Body of pancreas (tissue), 4 donors: ENCODE measurements at regions not wholly inside any gene's neighbourhood (a gene's known extent, or its start where the extent isn't known, plus 50 kb on each side); places are given as distances from the start of the nearest gene placed in this dataset.

Experiments
- CTCF ChIP-seq, 7 experiments: fragments of 450-650 bp in 4 of 7; fragments of 200-600 bp in 3 of 7; sonication (generic) in 3 of 7; IDR thresholded peaks; one replicate each; pipeline ENCODE4 v1.5.1; 2016 to 2019; ENCODE audit warnings: antibody characterized with exemption in 7 of 7
- POLR2A ChIP-seq, 3 donors: fragments of 450-650 bp; IDR thresholded peaks; one replicate each; pipeline ENCODE4 v1.6.1; 2016; ENCODE audit warnings: antibody characterized with exemption in 3 of 3, mild to moderate bottlenecking in 2 of 3

DNA sequence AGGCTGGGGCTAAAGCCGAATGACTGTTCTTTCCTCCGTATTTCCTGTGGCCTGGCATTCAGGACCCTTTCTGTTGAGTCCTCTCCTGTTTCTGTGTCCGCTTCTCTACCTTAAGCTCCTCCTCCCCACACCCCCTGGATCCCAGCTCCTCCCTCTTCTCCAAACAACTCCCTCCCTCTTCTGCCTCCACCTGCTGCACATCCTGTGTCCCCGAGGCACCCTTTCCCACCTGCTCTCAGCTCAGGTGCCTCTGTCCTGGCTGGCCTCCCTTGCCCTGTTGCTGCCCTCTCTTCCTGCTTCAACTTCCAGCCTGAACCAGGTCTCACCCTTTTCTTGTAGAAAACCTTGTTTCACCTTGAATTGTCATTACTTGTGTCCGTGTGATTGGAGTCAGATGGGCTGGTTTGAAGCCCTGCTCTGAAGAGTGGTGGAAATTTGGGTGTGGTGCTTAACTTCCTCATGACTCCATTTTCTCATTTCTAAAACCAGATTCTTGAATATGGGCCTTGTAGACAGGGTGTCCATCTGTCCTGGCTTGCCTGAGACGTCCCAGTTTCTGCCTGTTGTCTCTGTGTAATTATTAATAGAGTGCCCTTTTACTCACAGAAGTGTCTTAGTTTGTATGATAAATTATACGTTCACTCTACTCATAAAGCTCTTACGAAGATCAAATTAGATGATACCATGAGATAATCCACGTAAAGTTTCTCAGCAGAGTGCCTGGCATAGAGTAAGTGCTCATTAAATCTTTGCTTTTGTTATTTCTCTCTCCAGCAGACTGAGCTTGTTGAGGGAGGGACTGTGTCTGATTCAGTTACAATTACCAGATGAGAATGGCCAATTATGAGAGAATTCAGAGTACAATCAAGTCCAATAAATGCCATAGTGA is 58.9 kb upstream of the TRABD2B start:
- TF ChIP-seq CTCF (IDR thresholded peaks at IDR 0.05) (no peak), POLR2A (IDR thresholded peaks at IDR 0.05) (no peak)
